IMR-90 (cell line): ENCODE measurements at regions not wholly inside any gene's neighbourhood (a gene's known extent, or its start where the extent isn't known, plus 50 kb on each side); places are given as distances from the start of the nearest gene placed in this dataset.

Source experiments
- ATAC-seq: fragments of 200-7000 bp; cut with Tn5 transposase; 2 replicates; pipeline ENCODE4 v1.9.1; 2020; ENCODE audit warnings: low read depth, mild to moderate bottlenecking, moderate library complexity
- BruUV-seq: library from RNA; stranded (reverse); fragments of 400-500 nt; replicated peaks from 2 replicates; lab custom pipeline; 2021; lab: Mats Ljungman, UMichigan
- CTCF ChIA-PET: fragments of 300-600 bp; formaldehyde crosslinking; extraction: SDS; loops from one replicate; lab custom pipeline; 2021; ENCODE audit warnings: antibody characterized with exemption; lab: Yijun Ruan, JAX
- POLR2A ChIA-PET: fragments of 300-600 bp; sonication (Branson Sonifier 250); formaldehyde crosslinking; loops from one replicate; lab custom pipeline; 2022; ENCODE audit warnings: antibody characterized with exemption; ENCODE audit not compliant: unreplicated experiment; lab: Charles Lee
- DNase-seq: peaks from one replicate; pipeline ENCODE4 v3.0.0; 2013
- H2AFZ ChIP-seq: replicated peaks from 2 replicates; pipeline ENCODE3; 2013; ENCODE audit warnings: low read length, mild to moderate bottlenecking; ENCODE audit not compliant: poor library complexity
- H2AK5ac ChIP-seq: 2 replicates; pipeline ENCODE4 v1.6.1; 2013; ENCODE audit warnings: low read depth, low read length, inconsistent platforms
- H2AK9ac ChIP-seq: replicated peaks from 2 replicates; pipeline ENCODE3; 2013; ENCODE audit warnings: mild to moderate bottlenecking, low read depth, low read length, moderate library complexity; ENCODE audit not compliant: poor library complexity
- H2BK120ac ChIP-seq: 2 replicates; pipeline ENCODE4 v1.6.1; 2013; ENCODE audit warnings: low read depth, low read length, inconsistent platforms
- H2BK15ac ChIP-seq: 3 replicates; pipeline ENCODE4 v1.6.1; 2013; ENCODE audit warnings: low read depth, low read length, inconsistent platforms
- H2BK20ac ChIP-seq: 2 replicates; pipeline ENCODE4 v1.6.1; 2013; ENCODE audit warnings: low read depth, mild to moderate bottlenecking, inconsistent platforms, low read length, moderate library complexity
- H2BK5ac ChIP-seq: 2 replicates; pipeline ENCODE4 v1.6.1; 2013; ENCODE audit warnings: mild to moderate bottlenecking, low read depth, low read length, inconsistent platforms; ENCODE audit not compliant: poor library complexity, severe bottlenecking
- H3K14ac ChIP-seq: replicated peaks from 2 replicates; pipeline ENCODE4 v1.6.1; 2013; ENCODE audit warnings: low read depth, low read length, inconsistent platforms
- H3K18ac ChIP-seq: 2 replicates; pipeline ENCODE4 v1.6.1; 2013; ENCODE audit warnings: low read depth, low read length, control low read depth
- H3K23ac ChIP-seq: 2 replicates; pipeline ENCODE4 v1.6.1; 2013; ENCODE audit warnings: low read depth, low read length, inconsistent platforms
- H3K27ac ChIP-seq: 2 replicates; pipeline ENCODE4 v1.5.1; 2013; ENCODE audit warnings: mild to moderate bottlenecking, control low read depth, low read length; ENCODE audit not compliant: insufficient read depth
- H3K27me3 ChIP-seq: 2 replicates; pipeline ENCODE4 v1.6.1; 2013; ENCODE audit warnings: low read length; ENCODE audit not compliant: control insufficient read depth, insufficient read depth
- H3K36me3 ChIP-seq: 2 replicates; pipeline ENCODE4 v1.6.1; 2013; ENCODE audit warnings: low read length, mixed read lengths; ENCODE audit not compliant: control insufficient read depth, insufficient read depth
- H3K4ac ChIP-seq: 2 replicates; pipeline ENCODE4 v1.6.1; 2013; ENCODE audit warnings: low read depth, low read length, inconsistent platforms
- H3K4me1 ChIP-seq: 2 replicates; pipeline ENCODE4 v1.6.1; 2013; ENCODE audit warnings: low read length, mixed read lengths; ENCODE audit not compliant: control insufficient read depth, insufficient read depth
- H3K4me2 ChIP-seq: 2 replicates; pipeline ENCODE4 v1.6.1; 2013; ENCODE audit warnings: low read depth, mild to moderate bottlenecking, control low read depth, low read length, moderate library complexity
- H3K4me3 ChIP-seq: 2 replicates; pipeline ENCODE4 v1.5.1; 2013; ENCODE audit warnings: low read depth, mild to moderate bottlenecking, control low read depth, low read length, moderate library complexity; ENCODE audit not compliant: insufficient read depth
- H3K56ac ChIP-seq: 2 replicates; pipeline ENCODE4 v1.6.1; 2013; ENCODE audit warnings: low read length, inconsistent platforms; ENCODE audit not compliant: insufficient read depth; ENCODE audit errors: extremely low read depth
- H3K79me1 ChIP-seq, 2 experiments: 2 replicates each; pipeline ENCODE4 v1.6.1; 2013; ENCODE audit warnings: low read length in 2 of 2, inconsistent platforms in 1 of 2, low read depth in 1 of 2
- H3K9ac ChIP-seq: 2 replicates; pipeline ENCODE4 v1.6.1; 2013; ENCODE audit warnings: low read depth, low read length, control low read depth
- H3K9me1 ChIP-seq: 2 replicates; pipeline ENCODE4 v1.6.1; 2013; ENCODE audit warnings: low read length, inconsistent platforms; ENCODE audit not compliant: insufficient read depth
- H3K9me3 ChIP-seq: 2 replicates; pipeline ENCODE4 v1.6.1; 2013; ENCODE audit warnings: low read length; ENCODE audit not compliant: control insufficient read depth, insufficient read depth
- H4K20me1 ChIP-seq: 2 replicates; pipeline ENCODE4 v1.6.1; 2013; ENCODE audit warnings: low read length, inconsistent platforms; ENCODE audit not compliant: insufficient read depth
- H4K5ac ChIP-seq: 2 replicates; pipeline ENCODE4 v1.6.1; 2013; ENCODE audit warnings: mild to moderate bottlenecking, low read depth, low read length, control low read depth
- H4K8ac ChIP-seq, 2 experiments: 2 replicates each; pipeline ENCODE4 v1.6.1; 2013; ENCODE audit warnings: low read depth in 2 of 2, low read length in 2 of 2, control low read depth in 1 of 2, inconsistent platforms in 1 of 2
- H4K91ac ChIP-seq: 2 replicates; pipeline ENCODE4 v1.6.1; 2013; ENCODE audit warnings: low read depth, low read length, inconsistent platforms; ENCODE audit not compliant: insufficient read depth
- BHLHE40 ChIP-seq: fragments of 150-350 bp; IDR thresholded peaks from 2 replicates; pipeline ENCODE4 v1.6.1; 2016; ENCODE audit warnings: mild to moderate bottlenecking, low read depth, low read length
- CEBPB ChIP-seq: IDR thresholded peaks from 2 replicates; pipeline ENCODE4 v1.6.1; 2012; ENCODE audit warnings: low read depth, low read length, improper control_type of control experiment
- CHD1 ChIP-seq: IDR thresholded peaks from 2 replicates; pipeline ENCODE4 v1.6.1; 2012; ENCODE audit warnings: low read depth, low read length, improper control_type of control experiment
- FOS ChIP-seq: fragments of 150-350 bp; IDR thresholded peaks from 2 replicates; pipeline ENCODE4 v1.6.1; 2016; ENCODE audit warnings: low read depth, low read length
- MAFK ChIP-seq: IDR thresholded peaks from 2 replicates; pipeline ENCODE4 v1.6.1; 2012; ENCODE audit warnings: low read depth, low read length, improper control_type of control experiment
- MAZ ChIP-seq: IDR thresholded peaks from 2 replicates; pipeline ENCODE4 v1.6.1; 2012; ENCODE audit warnings: low read depth, mild to moderate bottlenecking, low read length, improper control_type of control experiment, moderate library complexity, borderline replicate concordance
- MXI1 ChIP-seq: IDR thresholded peaks from 2 replicates; pipeline ENCODE4 v1.6.1; 2012; ENCODE audit warnings: low read depth, mild to moderate bottlenecking, low read length, moderate library complexity, borderline replicate concordance
- POLR2A ChIP-seq: IDR thresholded peaks from 2 replicates; pipeline ENCODE4 v1.6.1; 2012; ENCODE audit warnings: mild to moderate bottlenecking, low read depth, low read length
- RAD21 ChIP-seq: IDR thresholded peaks from 2 replicates; pipeline ENCODE4 v1.6.1; 2012; ENCODE audit warnings: low read length, improper control_type of control experiment
- RCOR1 ChIP-seq: IDR thresholded peaks from 2 replicates; pipeline ENCODE4 v1.6.1; 2012; ENCODE audit warnings: mild to moderate bottlenecking, low read length, improper control_type of control experiment; ENCODE audit not compliant: insufficient replicate concordance
- RFX5 ChIP-seq: IDR thresholded peaks from 2 replicates; pipeline ENCODE4 v1.8.0; 2012; ENCODE audit warnings: low read depth, mild to moderate bottlenecking, low read length, moderate library complexity
- WGBS, 2 experiments: methylation state at CpG; one replicate each; pipeline versions ENCODE4 v1.1.5 to v1.1.7; 2013; ENCODE audit warnings: missing lambda C conversion rate in 2 of 2; ENCODE audit not compliant: insufficient read length in 1 of 2; ENCODE audit errors: extremely low coverage in 2 of 2; 5-methylcytosine and 5-hydroxymethylcytosine counted together
- dilution Hi-C: fragments of 300-500 bp; cut with HindIII; formaldehyde crosslinking; loops from one replicate; pipeline ENCODE4 v1.14.3; 2018; ENCODE audit warnings: low sequenced_read_pairs; ENCODE audit not compliant: unreplicated experiment
- in situ Hi-C: fragments of 300-500 bp; cut with MboI; formaldehyde crosslinking; loops from 3 replicates; pipeline ENCODE4 v1.14.3; 2019; ENCODE audit warnings: low sequenced_read_pairs, inconsistent platforms, mixed read lengths
- intact Hi-C: fragments of 100-400 bp; cut with micrococcal nuclease; formaldehyde crosslinking; loops from 2 replicates; pipeline ENCODE4 v1.10.0; 2022
- TF ChIP-seq, protein P1 (sequence below): fragments of 150-350 bp; IDR thresholded peaks from 2 replicates; pipeline ENCODE4 v1.6.1; 2016; ENCODE audit warnings: low read depth, mild to moderate bottlenecking, low read length, moderate library complexity, borderline replicate concordance
- TF ChIP-seq, protein P2 (sequence below): conservative IDR thresholded peaks from 2 replicates; pipeline ENCODE4 v1.5.1; 2012; ENCODE audit warnings: mild to moderate bottlenecking, low read depth, low read length, improper control_type of control experiment
- TF ChIP-seq, protein P3 (sequence below): fragments of 150-350 bp; IDR thresholded peaks from 2 replicates; pipeline ENCODE4 v1.6.1; 2017; ENCODE audit warnings: mild to moderate bottlenecking, antibody characterized with exemption, low read length, low read depth

DNA sequence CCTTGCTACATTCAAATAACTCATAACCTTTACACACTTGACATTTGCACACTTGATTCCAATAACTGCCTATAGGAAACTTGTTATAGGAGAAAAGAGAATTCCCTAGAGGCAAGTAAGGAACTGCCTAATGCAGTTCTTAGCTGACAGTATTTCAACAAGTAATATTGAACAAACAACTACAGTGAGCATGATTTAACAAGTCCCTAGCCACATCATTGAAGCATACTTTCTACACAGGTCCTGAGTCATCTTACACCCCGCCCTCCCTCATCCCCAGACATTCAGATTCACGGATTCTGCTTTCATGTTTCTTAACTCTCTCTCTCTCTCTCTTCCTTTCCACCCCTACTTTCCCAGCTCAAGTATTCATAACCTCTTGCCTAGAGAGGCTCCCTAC, 153.5 kb downstream of the LSM5 start:
- H4K91ac ChIP-seq, result no peak overlapping the region
- DNase-seq, result no peak
- BruUV-seq, result no TSS peak

More for the DNA sequence above, 153.5 kb downstream of the LSM5 start:
- intact Hi-C loops, result no loop called here
- in situ Hi-C loops, result no loop called here
- no peak overlapping the region for H2AK9ac ChIP-seq
- H2BK120ac ChIP-seq, result no peak overlapping the region
- no peak overlapping the region for H3K23ac ChIP-seq
- H3K4me1 ChIP-seq, result no peaks in the 10 kb centered on the region
- no peaks in the 10 kb centered on the region for H3K79me1 ChIP-seq
- H3K9me1 ChIP-seq, result no peaks in the 10 kb centered on the region
- no CpG with 5 or more reads among the region's 2 CpGs for WGBS, 2 experiments
- no peak overlapping the region for H2AK5ac ChIP-seq
- no peak overlapping the region for H3K4me2 ChIP-seq
- H3K9me3 ChIP-seq, result no peaks in the 10 kb centered on the region
- H2AFZ ChIP-seq, result no peak overlapping the region
- H3K27me3 ChIP-seq, result no peaks in the 10 kb centered on the region
- no peak for TF ChIP-seq RAD21
- TF ChIP-seq RCOR1, result no peak
- TF ChIP-seq RFX5, result no peak
- TF ChIP-seq, protein P1, sequence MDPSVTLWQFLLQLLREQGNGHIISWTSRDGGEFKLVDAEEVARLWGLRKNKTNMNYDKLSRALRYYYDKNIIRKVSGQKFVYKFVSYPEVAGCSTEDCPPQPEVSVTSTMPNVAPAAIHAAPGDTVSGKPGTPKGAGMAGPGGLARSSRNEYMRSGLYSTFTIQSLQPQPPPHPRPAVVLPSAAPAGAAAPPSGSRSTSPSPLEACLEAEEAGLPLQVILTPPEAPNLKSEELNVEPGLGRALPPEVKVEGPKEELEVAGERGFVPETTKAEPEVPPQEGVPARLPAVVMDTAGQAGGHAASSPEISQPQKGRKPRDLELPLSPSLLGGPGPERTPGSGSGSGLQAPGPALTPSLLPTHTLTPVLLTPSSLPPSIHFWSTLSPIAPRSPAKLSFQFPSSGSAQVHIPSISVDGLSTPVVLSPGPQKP, result no peak
- TF ChIP-seq, protein P2, sequence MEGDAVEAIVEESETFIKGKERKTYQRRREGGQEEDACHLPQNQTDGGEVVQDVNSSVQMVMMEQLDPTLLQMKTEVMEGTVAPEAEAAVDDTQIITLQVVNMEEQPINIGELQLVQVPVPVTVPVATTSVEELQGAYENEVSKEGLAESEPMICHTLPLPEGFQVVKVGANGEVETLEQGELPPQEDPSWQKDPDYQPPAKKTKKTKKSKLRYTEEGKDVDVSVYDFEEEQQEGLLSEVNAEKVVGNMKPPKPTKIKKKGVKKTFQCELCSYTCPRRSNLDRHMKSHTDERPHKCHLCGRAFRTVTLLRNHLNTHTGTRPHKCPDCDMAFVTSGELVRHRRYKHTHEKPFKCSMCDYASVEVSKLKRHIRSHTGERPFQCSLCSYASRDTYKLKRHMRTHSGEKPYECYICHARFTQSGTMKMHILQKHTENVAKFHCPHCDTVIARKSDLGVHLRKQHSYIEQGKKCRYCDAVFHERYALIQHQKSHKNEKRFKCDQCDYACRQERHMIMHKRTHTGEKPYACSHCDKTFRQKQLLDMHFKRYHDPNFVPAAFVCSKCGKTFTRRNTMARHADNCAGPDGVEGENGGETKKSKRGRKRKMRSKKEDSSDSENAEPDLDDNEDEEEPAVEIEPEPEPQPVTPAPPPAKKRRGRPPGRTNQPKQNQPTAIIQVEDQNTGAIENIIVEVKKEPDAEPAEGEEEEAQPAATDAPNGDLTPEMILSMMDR, result no peak
- TF ChIP-seq POLR2A, result no peak
- TF ChIP-seq MXI1, result no peak
- no peak for TF ChIP-seq MAZ
- TF ChIP-seq, protein P3, sequence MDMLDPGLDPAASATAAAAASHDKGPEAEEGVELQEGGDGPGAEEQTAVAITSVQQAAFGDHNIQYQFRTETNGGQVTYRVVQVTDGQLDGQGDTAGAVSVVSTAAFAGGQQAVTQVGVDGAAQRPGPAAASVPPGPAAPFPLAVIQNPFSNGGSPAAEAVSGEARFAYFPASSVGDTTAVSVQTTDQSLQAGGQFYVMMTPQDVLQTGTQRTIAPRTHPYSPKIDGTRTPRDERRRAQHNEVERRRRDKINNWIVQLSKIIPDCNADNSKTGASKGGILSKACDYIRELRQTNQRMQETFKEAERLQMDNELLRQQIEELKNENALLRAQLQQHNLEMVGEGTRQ, result no peak
- TF ChIP-seq CEBPB, result no peak
- TF ChIP-seq BHLHE40, result no peak
- TF ChIP-seq CHD1, result no peak
- TF ChIP-seq MAFK, result no peak
- TF ChIP-seq FOS, result no peak
- H2BK15ac ChIP-seq, result no peak overlapping the region
- no peak overlapping the region for H4K5ac ChIP-seq
- no peaks in the 10 kb centered on the region for H3K36me3 ChIP-seq
- ChIA-PET CTCF (no interaction called here), POLR2A (no interaction called here)
- H3K14ac ChIP-seq, result no peak overlapping the region
- H2BK20ac ChIP-seq, result no peak overlapping the region
- no peak overlapping the region for H3K9ac ChIP-seq
- no peak overlapping the region for H3K4me3 ChIP-seq
- no peak overlapping the region for H4K8ac ChIP-seq
- H3K56ac ChIP-seq, result no peak overlapping the region
- dilution Hi-C loops, result no loop called here
- H3K18ac ChIP-seq, result no peak overlapping the region
- no peak for ATAC-seq
- H4K20me1 ChIP-seq, result no peaks in the 10 kb centered on the region
- H3K4ac ChIP-seq, result no peak overlapping the region
- H2BK5ac ChIP-seq, result no peak overlapping the region
- no peak overlapping the region for H3K27ac ChIP-seq
